ENCODE measurements at regions not wholly inside any gene's neighbourhood (a gene's known extent, or its start where the extent isn't known, plus 50 kb on each side); places are given as distances from the start of the nearest gene placed in this dataset.

DNA sequence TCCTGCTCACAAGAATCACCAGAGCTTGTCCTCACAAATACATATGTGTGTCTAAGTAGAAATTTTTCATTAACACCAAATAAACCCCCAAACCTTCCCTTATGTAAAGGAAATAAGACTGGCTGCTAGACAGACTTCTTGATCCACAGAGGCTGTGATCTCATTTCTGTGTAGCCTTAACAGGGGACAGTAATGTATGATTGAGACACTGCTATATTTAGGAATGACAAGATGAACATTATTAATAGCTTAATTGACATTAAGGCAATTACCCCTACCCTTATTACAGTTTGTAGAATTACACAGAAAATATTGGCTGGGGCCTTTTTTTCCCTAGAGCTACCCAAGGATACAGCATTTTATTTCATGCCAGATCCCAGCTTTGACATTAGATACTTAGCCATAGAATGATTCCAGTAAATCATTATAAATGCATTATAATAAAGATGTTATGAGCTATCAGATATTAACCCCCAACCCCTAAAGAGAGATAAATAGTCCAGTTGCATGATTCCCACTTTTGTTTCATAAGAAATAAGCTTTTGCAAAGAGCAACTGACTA, 392.1 kb upstream of the HNRNPA3 start:
- TF ChIP-seq, protein P1, sequence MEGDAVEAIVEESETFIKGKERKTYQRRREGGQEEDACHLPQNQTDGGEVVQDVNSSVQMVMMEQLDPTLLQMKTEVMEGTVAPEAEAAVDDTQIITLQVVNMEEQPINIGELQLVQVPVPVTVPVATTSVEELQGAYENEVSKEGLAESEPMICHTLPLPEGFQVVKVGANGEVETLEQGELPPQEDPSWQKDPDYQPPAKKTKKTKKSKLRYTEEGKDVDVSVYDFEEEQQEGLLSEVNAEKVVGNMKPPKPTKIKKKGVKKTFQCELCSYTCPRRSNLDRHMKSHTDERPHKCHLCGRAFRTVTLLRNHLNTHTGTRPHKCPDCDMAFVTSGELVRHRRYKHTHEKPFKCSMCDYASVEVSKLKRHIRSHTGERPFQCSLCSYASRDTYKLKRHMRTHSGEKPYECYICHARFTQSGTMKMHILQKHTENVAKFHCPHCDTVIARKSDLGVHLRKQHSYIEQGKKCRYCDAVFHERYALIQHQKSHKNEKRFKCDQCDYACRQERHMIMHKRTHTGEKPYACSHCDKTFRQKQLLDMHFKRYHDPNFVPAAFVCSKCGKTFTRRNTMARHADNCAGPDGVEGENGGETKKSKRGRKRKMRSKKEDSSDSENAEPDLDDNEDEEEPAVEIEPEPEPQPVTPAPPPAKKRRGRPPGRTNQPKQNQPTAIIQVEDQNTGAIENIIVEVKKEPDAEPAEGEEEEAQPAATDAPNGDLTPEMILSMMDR (IDR thresholded peaks at IDR 0.05): no peak
- H3K4me3 ChIP-seq: no peak overlapping the region
- DNase-seq: no peak
- H3K4me1 ChIP-seq: no peaks in the 10 kb centered on the region
- H3K9me3 ChIP-seq: no peaks in the 10 kb centered on the region
- H3K27me3 ChIP-seq: no peaks in the 10 kb centered on the region
- no peak for ATAC-seq
- no peak overlapping the region for H3K27ac ChIP-seq
- intact Hi-C loops (cut with DNase I): no loop called here
- no peaks in the 10 kb centered on the region for H3K36me3 ChIP-seq

DNA sequence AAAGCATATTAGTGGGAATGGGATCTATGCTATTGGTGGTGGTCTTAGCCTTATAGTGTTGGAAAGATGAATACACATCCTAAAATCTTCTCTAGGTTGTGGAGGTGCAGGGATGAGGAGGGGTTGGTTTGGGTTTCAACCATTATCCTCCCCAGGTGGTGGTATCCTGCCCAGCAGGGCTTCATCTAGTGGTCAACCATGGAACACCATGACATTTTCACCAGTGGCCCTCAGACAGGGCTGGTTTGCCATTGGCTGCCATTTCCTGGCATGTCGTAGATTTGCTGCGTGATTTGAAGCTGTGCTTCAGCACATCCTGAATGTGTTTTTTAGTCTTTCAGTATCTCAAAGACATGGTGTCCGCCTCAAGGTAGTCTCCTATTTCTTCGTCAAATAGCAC, 391.2 kb upstream of the HNRNPA3 start:
- Histone ChIP-seq H3K9me3 (no peaks in the 10 kb centered on the region), H3K27ac (no peak overlapping the region), H3K36me3 (no peaks in the 10 kb centered on the region), H3K27me3 (no peaks in the 10 kb centered on the region), H3K4me1 (no peaks in the 10 kb centered on the region), H3K4me3 (no peak overlapping the region)
- intact Hi-C loops (cut with DNase I): no loop called here
- no peak for ATAC-seq
- DNase-seq: no peak
- TF ChIP-seq, protein P1 (IDR thresholded peaks at IDR 0.05): no peak

GRCh38 chr2:176822060-176822459, 390.5 kb upstream of the HNRNPA3 start:
- ATAC-seq: no peak

DNA sequence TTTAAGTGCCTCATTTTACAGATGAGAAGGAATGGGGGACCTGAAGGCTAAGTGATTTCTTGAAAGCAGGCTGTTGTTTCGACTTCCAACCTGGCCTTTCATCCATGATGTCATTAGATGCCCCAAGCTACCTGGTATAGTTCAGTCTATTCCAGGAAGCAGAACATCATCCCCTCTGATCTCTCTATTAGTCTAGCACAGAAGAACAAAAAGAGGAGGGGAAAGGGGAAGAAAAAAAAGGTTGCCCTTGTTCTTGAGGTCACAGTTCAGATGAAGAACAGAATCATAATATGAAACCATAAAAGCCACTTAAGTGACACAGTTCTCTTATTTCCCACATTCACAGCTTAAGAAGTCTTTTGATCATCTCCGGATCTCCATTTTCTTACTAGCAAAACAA, 386.2 kb upstream of the HNRNPA3 start:
- Histone ChIP-seq H3K9me3 (no peaks in the 10 kb centered on the region), H3K27me3 (peaks cover 6% of the 10 kb centered on the region), H3K4me3 (no peak overlapping the region), H3K4me1 (no peaks in the 10 kb centered on the region), H3K36me3 (no peaks in the 10 kb centered on the region), H3K27ac (no peak overlapping the region)
- intact Hi-C loops (cut with DNase I): no loop called here
- DNase-seq (no peak), ATAC-seq (no peak)
- TF ChIP-seq, protein P1 (IDR thresholded peaks at IDR 0.05): no peak

More at GRCh38 chr2:176822060-176822459, 390.5 kb upstream of the HNRNPA3 start:
- Histone ChIP-seq H3K27me3 (no peaks in the 10 kb centered on the region), H3K36me3 (no peaks in the 10 kb centered on the region), H3K9me3 (no peaks in the 10 kb centered on the region), H3K27ac (no peak overlapping the region), H3K4me3 (no peak overlapping the region), H3K4me1 (no peaks in the 10 kb centered on the region)
- intact Hi-C loops (cut with DNase I): no loop called here
- TF ChIP-seq, protein P1 (IDR thresholded peaks at IDR 0.05): no peak
- no peak for DNase-seq

- Histone ChIP-seq H3K27ac (no peak overlapping the region), H3K36me3 (no peaks in the 10 kb centered on the region), H3K27me3 (peaks cover 6% of the 10 kb centered on the region), H3K9me3 (no peaks in the 10 kb centered on the region), H3K4me1 (no peaks in the 10 kb centered on the region), H3K4me3 (no peak overlapping the region)
- no peak for DNase-seq
- TF ChIP-seq, protein P1 (IDR thresholded peaks at IDR 0.05): no peak
- no peak for ATAC-seq
- intact Hi-C loops (cut with DNase I): no loop called here
Measured at GRCh38 chr2:176826984-176827668, 385.5 kb upstream of the HNRNPA3 start.

Data from upper lobe of right lung (tissue), 1 donor.